Gastroesophageal sphincter (tissue), 3 donors: ENCODE measurements at regions not wholly inside any gene's neighbourhood (a gene's known extent, or its start where the extent isn't known, plus 50 kb on each side); places are given as distances from the start of the nearest gene placed in this dataset.

Source experiments
- POLR2A ChIP-seq, 2 donors: fragments of 450-650 bp; IDR thresholded peaks; one replicate each; pipeline ENCODE4 v1.6.1; 2017; ENCODE audit warnings: antibody characterized with exemption in 2 of 2, mild to moderate bottlenecking in 2 of 2, moderate library complexity in 1 of 2
- TF ChIP-seq, protein P1 (sequence below), 4 experiments: fragments of 200-600 bp in 2 of 4; fragments of 450-650 bp in 2 of 4; sonication (generic) in 1 of 4; IDR thresholded peaks; one replicate each; pipeline ENCODE4 v1.5.1; 2017 to 2019; ENCODE audit warnings: antibody characterized with exemption in 4 of 4, mild to moderate bottlenecking in 2 of 4, moderate library complexity in 2 of 4

DNA sequence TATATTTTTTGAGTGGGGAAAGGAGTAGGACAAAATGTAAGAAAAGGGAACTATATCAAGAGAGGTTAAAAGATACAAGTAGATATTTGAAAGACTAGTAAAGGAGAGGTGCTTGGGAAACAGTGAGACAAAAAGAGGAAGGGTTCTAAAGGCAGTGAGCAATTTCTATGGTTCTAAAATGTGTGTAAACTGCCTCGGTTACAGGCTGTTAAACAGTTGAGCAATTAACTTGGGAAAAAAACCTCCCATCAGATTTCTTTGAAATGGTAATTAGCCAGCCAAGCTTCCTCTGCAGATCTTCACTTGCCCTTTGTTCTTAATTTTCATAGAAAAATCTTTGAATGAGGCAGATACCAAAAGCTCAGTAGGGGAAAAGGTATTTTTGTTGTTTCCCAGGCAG is 238.7 kb upstream of the KCNH7 start:
- no peak for TF ChIP-seq POLR2A (IDR thresholded peaks at IDR 0.05)
- TF ChIP-seq, protein P1, sequence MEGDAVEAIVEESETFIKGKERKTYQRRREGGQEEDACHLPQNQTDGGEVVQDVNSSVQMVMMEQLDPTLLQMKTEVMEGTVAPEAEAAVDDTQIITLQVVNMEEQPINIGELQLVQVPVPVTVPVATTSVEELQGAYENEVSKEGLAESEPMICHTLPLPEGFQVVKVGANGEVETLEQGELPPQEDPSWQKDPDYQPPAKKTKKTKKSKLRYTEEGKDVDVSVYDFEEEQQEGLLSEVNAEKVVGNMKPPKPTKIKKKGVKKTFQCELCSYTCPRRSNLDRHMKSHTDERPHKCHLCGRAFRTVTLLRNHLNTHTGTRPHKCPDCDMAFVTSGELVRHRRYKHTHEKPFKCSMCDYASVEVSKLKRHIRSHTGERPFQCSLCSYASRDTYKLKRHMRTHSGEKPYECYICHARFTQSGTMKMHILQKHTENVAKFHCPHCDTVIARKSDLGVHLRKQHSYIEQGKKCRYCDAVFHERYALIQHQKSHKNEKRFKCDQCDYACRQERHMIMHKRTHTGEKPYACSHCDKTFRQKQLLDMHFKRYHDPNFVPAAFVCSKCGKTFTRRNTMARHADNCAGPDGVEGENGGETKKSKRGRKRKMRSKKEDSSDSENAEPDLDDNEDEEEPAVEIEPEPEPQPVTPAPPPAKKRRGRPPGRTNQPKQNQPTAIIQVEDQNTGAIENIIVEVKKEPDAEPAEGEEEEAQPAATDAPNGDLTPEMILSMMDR (IDR thresholded peaks at IDR 0.05), result no peak
